Kidney epithelial cell (primary cell): ENCODE measurements at regions not wholly inside any gene's neighbourhood (a gene's known extent, or its start where the extent isn't known, plus 50 kb on each side); places are given as distances from the start of the nearest gene placed in this dataset.

Experiments
- DNase-seq: peaks from one replicate; pipeline ENCODE4 v3.0.0-alpha.2; 2010; ENCODE audit warnings: low read depth
- H3K27me3 ChIP-seq: 2 replicates; pipeline ENCODE4 v1.6.0; 2011; ENCODE audit warnings: low read length; ENCODE audit not compliant: control insufficient read depth, insufficient read depth
- H3K36me3 ChIP-seq: 2 replicates; pipeline ENCODE4 v1.5.1; 2011; ENCODE audit warnings: low read length; ENCODE audit not compliant: control insufficient read depth, insufficient read depth
- H3K4me3 ChIP-seq: 2 replicates; pipeline ENCODE4 v1.5.1; 2011; ENCODE audit warnings: low read depth, mild to moderate bottlenecking, control low read depth, low read length
- TF ChIP-seq, protein P1 (sequence below): IDR thresholded peaks from 2 replicates; pipeline ENCODE4 v1.5.1; 2011; ENCODE audit warnings: mild to moderate bottlenecking, moderate library complexity, low read length, control low read depth, inconsistent platforms; ENCODE audit not compliant: insufficient read depth, poor library complexity, severe bottlenecking

DNA sequence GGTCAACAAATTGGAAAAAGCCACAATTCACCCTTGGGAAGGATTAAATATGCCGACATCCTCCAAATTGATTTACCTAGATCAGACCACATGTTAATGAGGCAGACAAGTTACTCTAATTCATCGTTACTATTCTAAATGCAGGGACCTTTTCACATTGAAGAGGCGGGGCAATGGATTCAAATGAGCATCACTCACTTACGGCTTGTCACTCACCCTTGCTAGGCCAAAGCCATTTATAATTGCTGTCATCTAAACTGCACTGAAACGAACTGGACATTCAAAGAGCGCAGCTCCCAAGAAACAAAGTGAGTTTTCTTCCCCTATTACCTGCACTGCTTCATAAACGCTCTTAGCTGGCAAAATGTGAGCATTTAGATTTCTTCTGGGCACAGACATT, 313.9 kb downstream of the WDR72 start:
- no peak for DNase-seq
- no peak overlapping the region for H3K4me3 ChIP-seq
- TF ChIP-seq, protein P1, sequence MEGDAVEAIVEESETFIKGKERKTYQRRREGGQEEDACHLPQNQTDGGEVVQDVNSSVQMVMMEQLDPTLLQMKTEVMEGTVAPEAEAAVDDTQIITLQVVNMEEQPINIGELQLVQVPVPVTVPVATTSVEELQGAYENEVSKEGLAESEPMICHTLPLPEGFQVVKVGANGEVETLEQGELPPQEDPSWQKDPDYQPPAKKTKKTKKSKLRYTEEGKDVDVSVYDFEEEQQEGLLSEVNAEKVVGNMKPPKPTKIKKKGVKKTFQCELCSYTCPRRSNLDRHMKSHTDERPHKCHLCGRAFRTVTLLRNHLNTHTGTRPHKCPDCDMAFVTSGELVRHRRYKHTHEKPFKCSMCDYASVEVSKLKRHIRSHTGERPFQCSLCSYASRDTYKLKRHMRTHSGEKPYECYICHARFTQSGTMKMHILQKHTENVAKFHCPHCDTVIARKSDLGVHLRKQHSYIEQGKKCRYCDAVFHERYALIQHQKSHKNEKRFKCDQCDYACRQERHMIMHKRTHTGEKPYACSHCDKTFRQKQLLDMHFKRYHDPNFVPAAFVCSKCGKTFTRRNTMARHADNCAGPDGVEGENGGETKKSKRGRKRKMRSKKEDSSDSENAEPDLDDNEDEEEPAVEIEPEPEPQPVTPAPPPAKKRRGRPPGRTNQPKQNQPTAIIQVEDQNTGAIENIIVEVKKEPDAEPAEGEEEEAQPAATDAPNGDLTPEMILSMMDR: no peak
- no peaks in the 10 kb centered on the region for H3K36me3 ChIP-seq
- H3K27me3 ChIP-seq: no peaks in the 10 kb centered on the region

DNA sequence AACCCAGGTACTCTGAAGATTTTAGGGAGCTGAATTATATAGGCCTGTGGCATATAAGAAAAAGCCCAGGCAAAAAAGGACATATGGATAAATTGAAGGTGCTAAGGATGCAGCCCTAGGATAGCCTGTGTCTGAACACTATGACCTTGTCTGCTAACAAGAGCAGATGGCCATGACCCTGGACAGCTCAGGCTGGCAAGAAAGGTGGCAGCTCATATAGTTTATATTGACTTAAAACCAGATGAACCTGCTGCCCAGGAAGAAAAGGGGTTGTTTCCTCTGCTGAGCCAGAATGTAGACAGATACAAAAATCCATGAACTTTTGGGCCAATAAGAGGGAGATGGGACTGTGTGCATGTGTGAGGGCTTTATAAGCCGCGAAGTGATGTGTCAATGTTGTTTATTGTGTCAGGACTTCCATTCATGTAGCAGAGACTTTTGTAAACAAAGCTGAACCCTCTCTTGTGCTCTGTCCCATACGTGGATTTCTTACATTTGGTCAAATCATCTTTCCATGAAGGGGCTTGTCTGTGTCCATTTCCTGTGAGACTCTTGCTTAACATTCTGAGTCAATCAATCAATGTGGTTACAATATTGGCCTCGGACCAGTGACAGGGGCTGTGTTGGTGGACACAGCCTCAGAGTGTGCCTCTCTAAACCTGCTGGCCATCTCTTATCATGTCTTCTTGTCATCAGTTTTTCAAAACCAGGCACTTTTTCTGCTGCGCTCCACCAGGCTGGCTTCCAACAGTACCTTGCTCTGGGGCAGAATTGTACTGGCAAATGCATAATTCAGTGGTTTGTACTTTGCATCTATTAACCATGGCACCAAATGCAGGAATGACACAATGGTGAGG, 321.2 kb downstream of the WDR72 start:
- no peak for DNase-seq
- H3K36me3 ChIP-seq: no peaks in the 10 kb centered on the region
- TF ChIP-seq, protein P1: no peak
- H3K4me3 ChIP-seq: no peak overlapping the region
- H3K27me3 ChIP-seq: no peaks in the 10 kb centered on the region

GRCh38 chr15:53437366-53437765, 322.1 kb downstream of the WDR72 start:
- Histone ChIP-seq H3K4me3 (no peak overlapping the region), H3K27me3 (no peaks in the 10 kb centered on the region), H3K36me3 (no peaks in the 10 kb centered on the region)
- no peak for DNase-seq
- TF ChIP-seq, protein P1: no peak

- no peak for DNase-seq
- Histone ChIP-seq H3K4me3 (no peak overlapping the region), H3K36me3 (no peaks in the 10 kb centered on the region), H3K27me3 (no peaks in the 10 kb centered on the region)
- TF ChIP-seq, protein P1: no peak
These were observed 325.2 kb downstream of the WDR72 start for GRCh38 chr15:53434174-53434678.

DNA sequence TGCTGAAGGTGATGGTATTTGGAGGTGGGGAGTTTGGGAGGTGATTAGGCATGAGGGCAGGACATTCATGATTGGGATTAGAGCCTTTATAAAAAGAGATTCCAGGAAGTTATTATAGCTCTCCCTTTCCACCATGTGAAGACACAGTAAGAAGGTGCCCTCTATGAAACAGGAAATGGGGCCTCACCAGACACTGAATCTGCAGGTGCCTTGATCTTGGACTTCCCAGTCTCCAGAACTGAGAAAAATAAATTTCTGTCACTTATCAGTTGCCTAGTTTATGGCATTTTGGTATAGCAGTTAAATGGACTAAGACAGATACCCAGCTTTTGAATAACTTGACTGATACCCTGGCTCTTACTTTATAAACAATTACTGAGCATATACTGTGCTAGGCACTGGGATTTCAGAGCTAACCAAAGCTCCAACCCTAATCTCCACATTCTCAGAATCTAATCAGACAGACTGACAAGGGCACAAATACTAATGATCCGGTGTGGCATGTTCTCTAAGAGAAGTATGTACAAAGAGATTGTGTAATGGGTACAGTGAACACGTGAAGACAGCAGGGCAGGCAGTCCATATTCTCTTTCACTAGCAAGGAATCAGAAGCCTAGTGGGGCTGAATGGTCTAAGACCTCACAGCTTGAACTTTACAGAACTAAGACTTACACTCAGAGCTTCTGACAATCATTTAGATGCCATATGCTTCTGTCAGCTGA, 343.1 kb downstream of the WDR72 start:
- TF ChIP-seq, protein P1: no peak
- Histone ChIP-seq H3K36me3 (no peaks in the 10 kb centered on the region), H3K4me3 (no peak overlapping the region), H3K27me3 (no peaks in the 10 kb centered on the region)
- no peak for DNase-seq
